HCT116 (cell line): ENCODE measurements at regions not wholly inside any gene's neighbourhood (a gene's known extent, or its start where the extent isn't known, plus 50 kb on each side); places are given as distances from the start of the nearest gene placed in this dataset.
"Not testable (repeated sequence)": the region's sequence is repeated elsewhere in the genome, so short reads cannot be mapped to it uniquely, and the experiment has no call there.

Experiments
- ATAC-seq: fragments of 200-7000 bp; cut with Tn5 transposase; 2 replicates; pipeline ENCODE4 v1.9.1; 2020; ENCODE audit warnings: mild to moderate bottlenecking, moderate library complexity
- BruUV-seq: library from RNA; stranded (reverse); fragments of 400-500 nt; replicated peaks from 2 replicates; lab custom pipeline; 2021; lab: Mats Ljungman, UMichigan
- CTCF ChIA-PET: fragments of 300-600 bp; sonication (Branson Sonifier 250); formaldehyde crosslinking; loops from one replicate; lab custom pipeline; 2021; ENCODE audit warnings: antibody characterized with exemption; lab: Charles Lee
- POLR2A ChIA-PET: fragments of 300-600, 350-600 bp; sonication (Branson Sonifier 250); formaldehyde crosslinking; loops from one replicate; lab custom pipeline; 2021; ENCODE audit warnings: antibody characterized with exemption; lab: Charles Lee
- RAD21 ChIA-PET, 2 experiments: fragments of 300-600 bp; sonication (Branson Sonifier 250); formaldehyde crosslinking; loops; one replicate each; lab custom pipeline; 2023; ENCODE audit warnings: low total read pairs in 2 of 2; ENCODE audit not compliant: uncharacterized antibody in 2 of 2, unreplicated experiment in 2 of 2, low non-redundant PET in 1 of 2; lab: Charles Lee
- DNase-seq: peaks from one replicate; pipeline ENCODE4 v3.0.0-alpha.2; 2010; ENCODE audit warnings: low read depth, low spot score
- H2AFZ ChIP-seq: fragments of 200-600 bp; shearing (Covaris generic), sonication (generic); 2 replicates; pipeline ENCODE4 v1.6.1; 2017; ENCODE audit warnings: low read depth, mixed run types, mixed read lengths, antibody characterized with exemption, low read length; ENCODE audit not compliant: poor library complexity, severe bottlenecking
- H3K27ac ChIP-seq: 2 replicates; pipeline ENCODE4 v1.5.1; 2012; ENCODE audit warnings: low read depth, low read length
- H3K27me3 ChIP-seq: fragments of 200-600 bp; sonication (generic); 2 replicates; pipeline ENCODE4 v1.6.1; 2016; ENCODE audit warnings: mixed run types, low read length, mixed read lengths; ENCODE audit not compliant: insufficient read depth
- H3K36me3 ChIP-seq, 2 experiments: fragments of 200-500 bp in 1 of 2; fragments of 200-600 bp in 1 of 2; sonication (Bioruptor generic) in 1 of 2; sonication (generic) in 1 of 2; 2 replicates each; pipeline versions ENCODE4 v1.5.1 to v1.6.1; 2014 to 2016; ENCODE audit warnings: low read length in 2 of 2, inconsistent platforms in 1 of 2, mixed read lengths in 1 of 2, mixed run types in 1 of 2; ENCODE audit not compliant: insufficient read depth in 2 of 2, control insufficient read depth in 1 of 2
- H3K4me1 ChIP-seq, 2 experiments: fragments of 200-600 bp in 1 of 2; sonication (generic) in 1 of 2; 2 replicates each; pipeline versions ENCODE4 v1.5.1 to v1.6.1; 2012 to 2017; ENCODE audit warnings: low read length in 2 of 2, inconsistent platforms in 1 of 2, mild to moderate bottlenecking in 1 of 2, mixed read lengths in 1 of 2, mixed run types in 1 of 2, moderate library complexity in 1 of 2; ENCODE audit not compliant: insufficient read depth in 2 of 2, control insufficient read depth in 1 of 2
- H3K4me2 ChIP-seq: fragments of 200-600 bp; sonication (generic); 2 replicates; pipeline ENCODE4 v1.6.1; 2017; ENCODE audit warnings: mixed run types, low read length, mixed read lengths
- H3K4me3 ChIP-seq, 2 experiments: fragments of 200-600 bp in 1 of 2; sonication (generic) in 1 of 2; replicated peaks in 1 of 2; 2 replicates each; pipeline ENCODE4 v1.5.1; 2011 to 2016; ENCODE audit warnings: low read length in 2 of 2, control low read depth in 1 of 2, low read depth in 1 of 2, mild to moderate bottlenecking in 1 of 2, mixed read lengths in 1 of 2, mixed run types in 1 of 2
- H3K79me2 ChIP-seq: fragments of 200-600 bp; sonication (generic); 2 replicates; pipeline ENCODE4 v1.6.1; 2017; ENCODE audit warnings: mild to moderate bottlenecking, mixed run types, low read length, moderate library complexity, mixed read lengths; ENCODE audit not compliant: insufficient read depth
- H3K9ac ChIP-seq: fragments of 200-600 bp; sonication (generic); 2 replicates; pipeline ENCODE4 v1.6.1; 2016; ENCODE audit warnings: low read length, mixed read lengths
- H3K9me2 ChIP-seq: fragments of 200-600 bp; sonication (generic), shearing (Covaris generic); 2 replicates; pipeline ENCODE4 v1.6.1; 2017; ENCODE audit warnings: mixed run types, mild to moderate bottlenecking, moderate library complexity; ENCODE audit not compliant: insufficient read depth
- H3K9me3 ChIP-seq, 2 experiments: fragments of 200-500 bp in 1 of 2; fragments of 200-600 bp in 1 of 2; sonication (Bioruptor generic) in 1 of 2; sonication (generic) in 1 of 2; 2 replicates each; pipeline ENCODE4 v1.6.1; 2014 to 2017; ENCODE audit warnings: low read length in 2 of 2, mixed read lengths in 2 of 2, inconsistent platforms in 1 of 2, low read depth in 1 of 2, mild to moderate bottlenecking in 1 of 2, mixed run types in 1 of 2, moderate library complexity in 1 of 2; ENCODE audit not compliant: control insufficient read depth in 1 of 2, insufficient read depth in 1 of 2
- H4K20me1 ChIP-seq: fragments of 200-600 bp; sonication (generic), shearing (Covaris generic); 2 replicates; pipeline ENCODE4 v1.6.1; 2017; ENCODE audit warnings: mixed run types, mild to moderate bottlenecking, moderate library complexity; ENCODE audit not compliant: insufficient read depth
- CTCF ChIP-seq, 3 experiments: fragments of 200-600 bp in 1 of 3; sonication (generic) in 1 of 3; IDR thresholded peaks in 2 of 3; conservative IDR thresholded peaks in 1 of 3; 2 replicates each; pipeline ENCODE4 v1.5.1; 2012 to 2017; ENCODE audit warnings: low read depth in 2 of 3, low read length in 2 of 3, antibody characterized with exemption in 1 of 3, borderline replicate concordance in 1 of 3, control low read depth in 1 of 3, mild to moderate bottlenecking in 1 of 3, mixed read lengths in 1 of 3, mixed run types in 1 of 3, moderate library complexity in 1 of 3; ENCODE audit not compliant: insufficient read depth in 1 of 3
- FOSL1 ChIP-seq: IDR thresholded peaks from 2 replicates; pipeline ENCODE4 v1.6.1; 2012; ENCODE audit warnings: low read depth
- MAX ChIP-seq: IDR thresholded peaks from 2 replicates; pipeline ENCODE4 v1.6.1; 2012
- POLR2AphosphoS5 ChIP-seq: IDR thresholded peaks from 2 replicates; pipeline ENCODE4 v1.6.1; 2011; ENCODE audit warnings: mild to moderate bottlenecking, low read depth, low read length, moderate library complexity
- SRF ChIP-seq: IDR thresholded peaks from 2 replicates; pipeline ENCODE4 v1.6.1; 2012; ENCODE audit warnings: low read depth
- intact Hi-C: fragments of 100-400 bp; cut with micrococcal nuclease; formaldehyde crosslinking; loops from 2 replicates; pipeline ENCODE4 v1.10.0; 2022

GRCh38 chr3:194872669-194872977 lies 186.9 kb downstream of the FAM43A start (continued):
- no peak for TF ChIP-seq CTCF (IDR thresholded peaks at IDR 0.05 in 2 of 3, conservative IDR thresholded peaks at IDR 0.05 in 1 of 3; ENCODE audit: borderline replicate concordance in 1 of 3, insufficient read depth in 1 of 3, low read depth in 2 of 3, low read length in 2 of 3)
- no peak for TF ChIP-seq SRF

- H3K36me3 ChIP-seq, H4K20me1 ChIP-seq, H2AFZ ChIP-seq, H3K9ac ChIP-seq, ATAC-seq, H3K9me2 ChIP-seq, H3K4me2 ChIP-seq, POLR2A ChIA-PET, H3K9me3 ChIP-seq, BruUV-seq, CTCF ChIA-PET, H3K79me2 ChIP-seq, H3K27ac ChIP-seq, RAD21 ChIA-PET, H3K4me3 ChIP-seq, DNase-seq, H3K27me3 ChIP-seq: not testable (repeated sequence)
- intact Hi-C loops: loop anchor here (5.0 to 10.0 kb wide), 2 partner anchors 191 to 231 kb away; no protein-coding TSS in a partner anchor
- H3K4me1 ChIP-seq: peaks cover 37 to 41% of the 10 kb centered on the region in 2 experiments
Observed at GRCh38 chr3:194873474-194873873, 187.8 kb downstream of the FAM43A start.

- Histone ChIP-seq H3K27ac (no peak overlapping the region), H3K9me3 (no peaks in the 10 kb centered on the region), H3K4me1 (peaks cover 37 to 41% of the 10 kb centered on the region in 2 experiments), H3K79me2 (no peaks in the 10 kb centered on the region), H4K20me1 (no peaks in the 10 kb centered on the region), H3K9me2 (no peaks in the 10 kb centered on the region), H3K4me2 (no peak overlapping the region), H3K36me3 (no peaks in the 10 kb centered on the region), H3K9ac (no peak overlapping the region), H3K27me3 (no peaks in the 10 kb centered on the region), H3K4me3 (no peak overlapping the region), H2AFZ (no peak overlapping the region)
- intact Hi-C loops: loop anchor here (5.0 to 10.0 kb wide), 2 partner anchors 192 to 231 kb away; no protein-coding TSS in a partner anchor
- no TSS peak for BruUV-seq
- ChIA-PET RAD21 (no interaction called here), POLR2A (interaction anchor here (0.5 kb wide), 1 partner anchor 100 kb away, joined by 4 read pairs; no protein-coding TSS in a partner anchor), CTCF (no interaction called here)
- TF ChIP-seq POLR2AphosphoS5: no peak
- no peak for TF ChIP-seq FOSL1
- no peak for TF ChIP-seq MAX
- no peak for ATAC-seq
- DNase-seq: no peak
Observed at GRCh38 chr3:194874206-194874605, 188.5 kb downstream of the FAM43A start.
